Lung (tissue), 11 donors: ENCODE measurements at regions not wholly inside any gene's neighbourhood (a gene's known extent, or its start where the extent isn't known, plus 50 kb on each side); places are given as distances from the start of the nearest gene placed in this dataset.

Source experiments
- ATAC-seq: fragments of 200-7000 bp; cut with Tn5 transposase; one replicate; pipeline ENCODE4 v1.9.1; 2020; ENCODE audit warnings: moderate number of reproducible peaks; ENCODE audit not compliant: insufficient read depth, low FRiP score
- DNase-seq, 3 donors: peaks; one replicate each; pipeline ENCODE4 v3.0.0-alpha.2; 2013 to 2017
- H3K27ac ChIP-seq, 2 donors: one replicate each; pipeline ENCODE4 v1.5.1; 2013; ENCODE audit warnings: mild to moderate bottlenecking in 2 of 2, moderate library complexity in 2 of 2, control low read depth in 1 of 2, inconsistent platforms in 1 of 2, low read depth in 1 of 2, low read length in 1 of 2
- H3K27me3 ChIP-seq, 3 donors: one replicate each; pipeline ENCODE4 v1.5.1; 2013; ENCODE audit warnings: low read length in 2 of 3; ENCODE audit not compliant: control insufficient read depth in 3 of 3, insufficient read depth in 3 of 3
- H3K36me3 ChIP-seq, 4 donors: one replicate each; pipeline ENCODE4 v1.5.1; 2013; ENCODE audit warnings: low read length in 4 of 4, mild to moderate bottlenecking in 1 of 4, moderate library complexity in 1 of 4; ENCODE audit not compliant: control insufficient read depth in 4 of 4, insufficient read depth in 4 of 4
- H3K4me1 ChIP-seq, 5 donors: one replicate each; pipeline ENCODE4 v1.5.1; 2013; ENCODE audit warnings: low read length in 5 of 5, mild to moderate bottlenecking in 2 of 5, moderate library complexity in 1 of 5; ENCODE audit not compliant: control insufficient read depth in 5 of 5, insufficient read depth in 5 of 5
- H3K4me3 ChIP-seq: one replicate; pipeline ENCODE4 v1.5.1; 2013; ENCODE audit warnings: mild to moderate bottlenecking, control low read depth, moderate library complexity
- H3K9ac ChIP-seq, 2 donors: one replicate each; pipeline ENCODE4 v1.5.1; 2013; ENCODE audit warnings: low read length in 2 of 2, control low read depth in 1 of 2; ENCODE audit not compliant: insufficient read depth in 1 of 2
- H3K9me3 ChIP-seq, 4 donors: one replicate each; pipeline ENCODE4 v1.5.1; 2013; ENCODE audit warnings: low read length in 3 of 4, mild to moderate bottlenecking in 1 of 4, moderate library complexity in 1 of 4; ENCODE audit not compliant: control insufficient read depth in 4 of 4, insufficient read depth in 3 of 4
- CTCF ChIP-seq: IDR thresholded peaks from 2 replicates; pipeline ENCODE4 v1.5.1; 2012; ENCODE audit warnings: mild to moderate bottlenecking; ENCODE audit errors: control extremely low read depth, extremely low read depth
- WGBS, 2 donors: extraction: QIAGEN DNeasy Blood & Tissue Kit; methylation state at CpG; one replicate each; pipeline ENCODE4 v1.1.7; 2013; 5-methylcytosine and 5-hydroxymethylcytosine counted together
- donor health status: control.
- donor health status: control.
- donor health status: Bipolar disorder and iron deficiency.
- donor health status: healthy.
- donor health status: DM: yes; HTN: yes; CAD: no.

- 67 to 79% methylated on average over 2 of the region's 2 CpGs for WGBS, 2 donors
- peaks cover 0 to 6% (median 0%) of the 10 kb centered on the region in 3 donors for H3K27me3 ChIP-seq
- no peaks in the 10 kb centered on the region for H3K9me3 ChIP-seq
- H3K4me3 ChIP-seq = no peak overlapping the region
- no peak for TF ChIP-seq CTCF
- peaks cover 0 to 13% (median 0%) of the 10 kb centered on the region in 5 donors for H3K4me1 ChIP-seq
- no peak overlapping the region for H3K9ac ChIP-seq
- H3K27ac ChIP-seq = peak overlapping the region in 1 of 2 donors; percentile 64
- DNase-seq (no peak), ATAC-seq (no peak)
- no peaks in the 10 kb centered on the region for H3K36me3 ChIP-seq
These were observed 349.3 kb upstream of the PLXNA2 start for GRCh38 chr1:208593306-208594006.

GRCh38 chr1:208595236-208595635, 351.1 kb upstream of the PLXNA2 start:
- no peak overlapping the region for H3K9ac ChIP-seq
- WGBS, 2 donors = 65 to 80% methylated on average over 3 of the region's 3 CpGs
- no peak overlapping the region for H3K27ac ChIP-seq
- H3K36me3 ChIP-seq = no peaks in the 10 kb centered on the region
- no peak for DNase-seq
- peaks cover 0 to 2% (median 0%) of the 10 kb centered on the region in 3 donors for H3K27me3 ChIP-seq
- ATAC-seq = no peak
- peaks cover 0 to 13% (median 0%) of the 10 kb centered on the region in 5 donors for H3K4me1 ChIP-seq
- no peaks in the 10 kb centered on the region for H3K9me3 ChIP-seq
- no peak overlapping the region for H3K4me3 ChIP-seq
- no peak for TF ChIP-seq CTCF

- H3K9me3 ChIP-seq = no peaks in the 10 kb centered on the region
- H3K4me3 ChIP-seq = no peak overlapping the region
- TF ChIP-seq CTCF = no peak
- peaks cover 0 to 13% (median under 1%) of the 10 kb centered on the region in 5 donors for H3K4me1 ChIP-seq
- H3K9ac ChIP-seq = no peak overlapping the region
- ATAC-seq = no peak
- no peaks in the 10 kb centered on the region for H3K36me3 ChIP-seq
- peak in 1 of 3 donors; percentile 20 for DNase-seq
- H3K27me3 ChIP-seq = peaks cover 0 to 2% (median 0%) of the 10 kb centered on the region in 3 donors
- H3K27ac ChIP-seq = no peak overlapping the region
- 64 to 75% methylated on average over 4 of the region's 4 CpGs for WGBS, 2 donors
These were observed 351.6 kb upstream of the PLXNA2 start for GRCh38 chr1:208595745-208596144.
